SH-SY5Y (cell line): ENCODE measurements at regions not wholly inside any gene's neighbourhood (a gene's known extent, or its start where the extent isn't known, plus 50 kb on each side); places are given as distances from the start of the nearest gene placed in this dataset.

Experiments used
- GATA2 ChIP-seq: IDR thresholded peaks from 2 replicates; pipeline ENCODE4 v1.6.1; 2011; ENCODE audit warnings: mild to moderate bottlenecking, low read depth, low read length
- GATA3 ChIP-seq: IDR thresholded peaks from 2 replicates; pipeline ENCODE4 v1.6.1; 2011; ENCODE audit warnings: low read depth, mild to moderate bottlenecking, low read length, moderate library complexity

DNA sequence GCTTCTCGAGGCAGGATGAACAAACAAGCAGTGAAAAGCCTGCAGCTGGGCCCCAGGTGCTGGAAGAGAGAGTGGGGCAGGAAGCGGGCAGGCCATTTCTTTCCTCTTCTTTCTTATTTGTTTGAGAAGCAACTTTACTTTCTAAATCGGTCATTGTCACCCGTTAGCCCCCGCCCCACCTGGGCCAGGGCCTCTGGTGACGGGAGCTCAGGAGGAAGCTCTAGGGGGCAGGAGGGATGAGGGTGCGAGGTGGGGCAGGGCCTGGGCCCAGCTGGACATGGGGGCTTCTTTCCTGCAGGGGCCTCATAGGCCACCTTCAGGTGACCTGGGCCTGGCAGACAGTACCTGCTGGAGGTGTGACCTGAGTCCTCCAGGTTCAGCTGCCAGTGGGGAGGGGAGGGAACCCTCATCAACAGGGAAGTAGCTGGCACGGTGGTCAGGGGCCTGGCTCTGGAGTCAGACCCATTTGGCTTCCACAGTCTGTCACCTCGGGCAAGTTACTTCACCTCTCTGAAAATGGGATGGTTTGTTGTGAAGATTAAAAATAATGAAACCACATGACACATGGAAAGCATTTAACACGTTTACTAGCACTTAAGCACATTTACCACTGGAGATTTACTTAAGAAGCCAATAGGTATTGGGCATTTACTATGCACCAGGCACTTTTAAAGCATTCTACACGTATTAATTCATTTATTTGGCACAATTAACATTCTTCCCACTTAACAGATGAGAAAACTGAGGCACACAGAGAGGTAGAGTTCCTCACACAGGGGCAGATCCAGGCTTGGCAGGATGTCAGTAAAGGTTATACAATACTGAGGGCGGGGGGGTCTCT, 54.1 kb upstream of the ID3 start:
- no peak for TF ChIP-seq GATA2
- TF ChIP-seq GATA3, result no peak
